ENCODE measurements at regions not wholly inside any gene's neighbourhood (a gene's known extent, or its start where the extent isn't known, plus 50 kb on each side); places are given as distances from the start of the nearest gene placed in this dataset.

DNA sequence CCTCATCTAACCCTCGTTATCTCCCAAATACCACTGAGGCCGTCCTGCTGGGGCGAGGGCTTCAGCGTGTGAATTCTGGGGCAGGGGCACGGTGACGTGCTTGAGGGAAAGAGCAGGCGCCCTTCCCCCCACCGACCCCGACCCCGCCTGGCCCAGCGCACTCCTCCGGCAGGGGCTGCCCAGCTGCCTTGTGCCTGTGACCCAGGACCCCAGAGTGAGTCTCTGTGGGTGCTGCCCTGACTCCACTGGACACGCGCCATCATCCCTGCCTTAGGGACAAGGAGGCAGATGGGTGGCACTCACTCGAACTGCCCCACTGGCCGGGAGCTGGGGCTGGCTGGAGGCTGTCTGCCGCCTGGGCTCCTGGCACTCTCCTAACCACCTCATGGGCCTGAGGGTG, 136.2 kb upstream of the LPCAT1 start:
- TF ChIP-seq SUZ12 (IDR thresholded peaks at IDR 0.05; ENCODE audit: extremely low read depth, insufficient read depth, insufficient read length): no peak
- no peak for TF ChIP-seq ZNF274 (IDR thresholded peaks at IDR 0.05; ENCODE audit: low read depth, low read length)
